WTC11 (cell line): ENCODE measurements at regions not wholly inside any gene's neighbourhood (a gene's known extent, or its start where the extent isn't known, plus 50 kb on each side); places are given as distances from the start of the nearest gene placed in this dataset.
"Not testable (repeated sequence)": the region's sequence is repeated elsewhere in the genome, so short reads cannot be mapped to it uniquely, and the experiment has no call there.

Experiments
- ATAC-seq: fragments of 200-7000 bp; cut with Tn5 transposase; 2 replicates; pipeline ENCODE4 v1.10.0; 2021; ENCODE audit warnings: mild to moderate bottlenecking, moderate library complexity
- CTCF ChIA-PET: fragments of 300-600 bp; sonication (Branson Sonifier 250); formaldehyde crosslinking; loops from one replicate; lab custom pipeline; 2021; ENCODE audit warnings: antibody characterized with exemption; lab: Charles Lee
- POLR2A ChIA-PET: fragments of 350-600 bp; sonication (Branson Sonifier 250); formaldehyde crosslinking; loops from one replicate; lab custom pipeline; 2021; ENCODE audit warnings: antibody characterized with exemption; lab: Charles Lee
- DNase-seq: peaks from one replicate; pipeline ENCODE4 v3.0.0; 2021; ENCODE audit warnings: low spot score
- H3K27ac Mint-ChIP-seq: 2 replicates; pipeline ENCODE4 v1.8.0; 2021; ENCODE audit warnings: mixed read lengths
- H3K27me3 Mint-ChIP-seq: 2 replicates; pipeline ENCODE4 v1.8.0; 2021; ENCODE audit warnings: low read depth, mild to moderate bottlenecking, moderate library complexity, mixed read lengths
- H3K36me3 Mint-ChIP-seq: 2 replicates; pipeline ENCODE4 v1.8.0; 2021; ENCODE audit warnings: mixed read lengths
- H3K4me1 Mint-ChIP-seq: 2 replicates; pipeline ENCODE4 v1.8.0; 2022; ENCODE audit warnings: mixed read lengths
- H3K4me3 Mint-ChIP-seq: 2 replicates; pipeline ENCODE4 v1.8.0; 2021; ENCODE audit warnings: mild to moderate bottlenecking, moderate library complexity, mixed read lengths
- H3K9me3 Mint-ChIP-seq: 2 replicates; pipeline ENCODE4 v1.8.0; 2021; ENCODE audit warnings: mixed read lengths
- E2F1 ChIP-seq: sonication (generic); formaldehyde crosslinking; IDR thresholded peaks from 2 replicates; pipeline ENCODE4 v1.8.0; 2022; ENCODE audit warnings: mild to moderate bottlenecking, missing genetic modification reagents
- FOXK1 ChIP-seq: sonication (generic); formaldehyde crosslinking; IDR thresholded peaks from 2 replicates; pipeline ENCODE4 v1.8.0; 2022; ENCODE audit warnings: mild to moderate bottlenecking, moderate library complexity, missing genetic modification reagents
- IRF2 ChIP-seq: sonication (generic); formaldehyde crosslinking; IDR thresholded peaks from 2 replicates; pipeline ENCODE4 v1.8.0; 2022; ENCODE audit warnings: low read depth, missing genetic modification reagents, borderline replicate concordance
- ZBTB43 ChIP-seq: sonication (generic); formaldehyde crosslinking; IDR thresholded peaks from 2 replicates; pipeline ENCODE4 v1.8.1; 2023; ENCODE audit warnings: mild to moderate bottlenecking, missing genetic modification reagents
- ZNF317 ChIP-seq: sonication (generic); formaldehyde crosslinking; IDR thresholded peaks from 2 replicates; pipeline ENCODE4 v1.8.1; 2023; ENCODE audit warnings: low read depth, mild to moderate bottlenecking, moderate library complexity, missing genetic modification reagents, borderline replicate concordance
- ZNF416 ChIP-seq: fragments of 250-450 bp; sonication (Bioruptor Pico); IDR thresholded peaks from 2 replicates; pipeline ENCODE4 v1.9.0; 2021; ENCODE audit warnings: mild to moderate bottlenecking, inconsistent platforms
- TF ChIP-seq, protein P1 (sequence below): fragments of 250-450 bp; sonication (Bioruptor Pico); IDR thresholded peaks from 2 replicates; pipeline ENCODE4 v1.9.0; 2021; ENCODE audit warnings: moderate library complexity, mild to moderate bottlenecking, inconsistent platforms, borderline replicate concordance
- TF ChIP-seq, protein P2 (sequence below): sonication (generic); formaldehyde crosslinking; IDR thresholded peaks from 2 replicates; pipeline ENCODE4 v1.8.0; 2023; ENCODE audit warnings: missing genetic modification reagents, mild to moderate bottlenecking, borderline replicate concordance
- TF ChIP-seq, protein P3 (sequence below): sonication (generic); formaldehyde crosslinking; IDR thresholded peaks from 2 replicates; pipeline ENCODE4 v1.8.0; 2022; ENCODE audit warnings: mild to moderate bottlenecking, missing genetic modification reagents
- TF ChIP-seq, protein P4 (sequence below): sonication (generic); formaldehyde crosslinking; conservative IDR thresholded peaks from 2 replicates; pipeline ENCODE4 v1.8.1; 2022; ENCODE audit warnings: mild to moderate bottlenecking, missing genetic modification reagents
- TF ChIP-seq, protein P5 (sequence below): fragments of 250-450 bp; sonication (Bioruptor Pico); IDR thresholded peaks from 2 replicates; pipeline ENCODE4 v1.9.0; 2021; ENCODE audit warnings: mild to moderate bottlenecking, borderline replicate concordance
- TF ChIP-seq, protein P6 (sequence below): sonication (generic); formaldehyde crosslinking; IDR thresholded peaks from 2 replicates; pipeline ENCODE4 v1.8.0; 2022; ENCODE audit warnings: mild to moderate bottlenecking, missing genetic modification reagents

GRCh38 chr16:13483121-13483520 lies 436.8 kb upstream of the ERCC4 start:
- no peak for ATAC-seq
- Mint-ChIP-seq H3K4me1 (no peaks in the 10 kb centered on the region), H3K4me3 (no peak overlapping the region)
- CTCF ChIA-PET, result interaction anchor here (1.5 kb wide), 1 partner anchor 27 kb away, joined by 3 read pairs; no protein-coding TSS in a partner anchor
- TF ChIP-seq IRF2 (CRISPR knock-in tag) (no peak), ZBTB43 (CRISPR knock-in tag) (no peak), ZNF317 (no peak), ZNF416 (no peak), E2F1 (CRISPR knock-in tag) (no peak), FOXK1 (CRISPR knock-in tag) (no peak)
- TF ChIP-seq, protein P1, sequence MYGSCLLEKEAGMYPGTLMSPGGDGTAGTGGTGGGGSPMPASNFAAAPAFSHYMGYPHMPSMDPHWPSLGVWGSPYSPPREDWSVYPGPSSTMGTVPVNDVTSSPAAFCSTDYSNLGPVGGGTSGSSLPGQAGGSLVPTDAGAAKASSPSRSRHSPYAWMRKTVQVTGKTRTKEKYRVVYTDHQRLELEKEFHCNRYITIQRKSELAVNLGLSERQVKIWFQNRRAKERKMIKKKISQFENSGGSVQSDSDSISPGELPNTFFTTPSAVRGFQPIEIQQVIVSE (CRISPR knock-in tag), result no peak
- TF ChIP-seq, protein P2, sequence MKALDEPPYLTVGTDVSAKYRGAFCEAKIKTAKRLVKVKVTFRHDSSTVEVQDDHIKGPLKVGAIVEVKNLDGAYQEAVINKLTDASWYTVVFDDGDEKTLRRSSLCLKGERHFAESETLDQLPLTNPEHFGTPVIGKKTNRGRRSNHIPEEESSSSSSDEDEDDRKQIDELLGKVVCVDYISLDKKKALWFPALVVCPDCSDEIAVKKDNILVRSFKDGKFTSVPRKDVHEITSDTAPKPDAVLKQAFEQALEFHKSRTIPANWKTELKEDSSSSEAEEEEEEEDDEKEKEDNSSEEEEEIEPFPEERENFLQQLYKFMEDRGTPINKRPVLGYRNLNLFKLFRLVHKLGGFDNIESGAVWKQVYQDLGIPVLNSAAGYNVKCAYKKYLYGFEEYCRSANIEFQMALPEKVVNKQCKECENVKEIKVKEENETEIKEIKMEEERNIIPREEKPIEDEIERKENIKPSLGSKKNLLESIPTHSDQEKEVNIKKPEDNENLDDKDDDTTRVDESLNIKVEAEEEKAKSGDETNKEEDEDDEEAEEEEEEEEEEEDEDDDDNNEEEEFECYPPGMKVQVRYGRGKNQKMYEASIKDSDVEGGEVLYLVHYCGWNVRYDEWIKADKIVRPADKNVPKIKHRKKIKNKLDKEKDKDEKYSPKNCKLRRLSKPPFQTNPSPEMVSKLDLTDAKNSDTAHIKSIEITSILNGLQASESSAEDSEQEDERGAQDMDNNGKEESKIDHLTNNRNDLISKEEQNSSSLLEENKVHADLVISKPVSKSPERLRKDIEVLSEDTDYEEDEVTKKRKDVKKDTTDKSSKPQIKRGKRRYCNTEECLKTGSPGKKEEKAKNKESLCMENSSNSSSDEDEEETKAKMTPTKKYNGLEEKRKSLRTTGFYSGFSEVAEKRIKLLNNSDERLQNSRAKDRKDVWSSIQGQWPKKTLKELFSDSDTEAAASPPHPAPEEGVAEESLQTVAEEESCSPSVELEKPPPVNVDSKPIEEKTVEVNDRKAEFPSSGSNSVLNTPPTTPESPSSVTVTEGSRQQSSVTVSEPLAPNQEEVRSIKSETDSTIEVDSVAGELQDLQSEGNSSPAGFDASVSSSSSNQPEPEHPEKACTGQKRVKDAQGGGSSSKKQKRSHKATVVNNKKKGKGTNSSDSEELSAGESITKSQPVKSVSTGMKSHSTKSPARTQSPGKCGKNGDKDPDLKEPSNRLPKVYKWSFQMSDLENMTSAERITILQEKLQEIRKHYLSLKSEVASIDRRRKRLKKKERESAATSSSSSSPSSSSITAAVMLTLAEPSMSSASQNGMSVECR (CRISPR knock-in tag), result no peak
- TF ChIP-seq, protein P3, sequence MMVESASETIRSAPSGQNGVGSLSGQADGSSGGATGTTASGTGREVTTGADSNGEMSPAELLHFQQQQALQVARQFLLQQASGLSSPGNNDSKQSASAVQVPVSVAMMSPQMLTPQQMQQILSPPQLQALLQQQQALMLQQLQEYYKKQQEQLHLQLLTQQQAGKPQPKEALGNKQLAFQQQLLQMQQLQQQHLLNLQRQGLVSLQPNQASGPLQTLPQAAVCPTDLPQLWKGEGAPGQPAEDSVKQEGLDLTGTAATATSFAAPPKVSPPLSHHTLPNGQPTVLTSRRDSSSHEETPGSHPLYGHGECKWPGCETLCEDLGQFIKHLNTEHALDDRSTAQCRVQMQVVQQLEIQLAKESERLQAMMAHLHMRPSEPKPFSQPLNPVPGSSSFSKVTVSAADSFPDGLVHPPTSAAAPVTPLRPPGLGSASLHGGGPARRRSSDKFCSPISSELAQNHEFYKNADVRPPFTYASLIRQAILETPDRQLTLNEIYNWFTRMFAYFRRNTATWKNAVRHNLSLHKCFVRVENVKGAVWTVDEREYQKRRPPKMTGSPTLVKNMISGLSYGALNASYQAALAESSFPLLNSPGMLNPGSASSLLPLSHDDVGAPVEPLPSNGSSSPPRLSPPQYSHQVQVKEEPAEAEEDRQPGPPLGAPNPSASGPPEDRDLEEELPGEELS (CRISPR knock-in tag), result no peak
- TF ChIP-seq, protein P4, sequence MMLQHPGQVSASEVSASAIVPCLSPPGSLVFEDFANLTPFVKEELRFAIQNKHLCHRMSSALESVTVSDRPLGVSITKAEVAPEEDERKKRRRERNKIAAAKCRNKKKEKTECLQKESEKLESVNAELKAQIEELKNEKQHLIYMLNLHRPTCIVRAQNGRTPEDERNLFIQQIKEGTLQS (CRISPR knock-in tag), result no peak
- TF ChIP-seq, protein P5, sequence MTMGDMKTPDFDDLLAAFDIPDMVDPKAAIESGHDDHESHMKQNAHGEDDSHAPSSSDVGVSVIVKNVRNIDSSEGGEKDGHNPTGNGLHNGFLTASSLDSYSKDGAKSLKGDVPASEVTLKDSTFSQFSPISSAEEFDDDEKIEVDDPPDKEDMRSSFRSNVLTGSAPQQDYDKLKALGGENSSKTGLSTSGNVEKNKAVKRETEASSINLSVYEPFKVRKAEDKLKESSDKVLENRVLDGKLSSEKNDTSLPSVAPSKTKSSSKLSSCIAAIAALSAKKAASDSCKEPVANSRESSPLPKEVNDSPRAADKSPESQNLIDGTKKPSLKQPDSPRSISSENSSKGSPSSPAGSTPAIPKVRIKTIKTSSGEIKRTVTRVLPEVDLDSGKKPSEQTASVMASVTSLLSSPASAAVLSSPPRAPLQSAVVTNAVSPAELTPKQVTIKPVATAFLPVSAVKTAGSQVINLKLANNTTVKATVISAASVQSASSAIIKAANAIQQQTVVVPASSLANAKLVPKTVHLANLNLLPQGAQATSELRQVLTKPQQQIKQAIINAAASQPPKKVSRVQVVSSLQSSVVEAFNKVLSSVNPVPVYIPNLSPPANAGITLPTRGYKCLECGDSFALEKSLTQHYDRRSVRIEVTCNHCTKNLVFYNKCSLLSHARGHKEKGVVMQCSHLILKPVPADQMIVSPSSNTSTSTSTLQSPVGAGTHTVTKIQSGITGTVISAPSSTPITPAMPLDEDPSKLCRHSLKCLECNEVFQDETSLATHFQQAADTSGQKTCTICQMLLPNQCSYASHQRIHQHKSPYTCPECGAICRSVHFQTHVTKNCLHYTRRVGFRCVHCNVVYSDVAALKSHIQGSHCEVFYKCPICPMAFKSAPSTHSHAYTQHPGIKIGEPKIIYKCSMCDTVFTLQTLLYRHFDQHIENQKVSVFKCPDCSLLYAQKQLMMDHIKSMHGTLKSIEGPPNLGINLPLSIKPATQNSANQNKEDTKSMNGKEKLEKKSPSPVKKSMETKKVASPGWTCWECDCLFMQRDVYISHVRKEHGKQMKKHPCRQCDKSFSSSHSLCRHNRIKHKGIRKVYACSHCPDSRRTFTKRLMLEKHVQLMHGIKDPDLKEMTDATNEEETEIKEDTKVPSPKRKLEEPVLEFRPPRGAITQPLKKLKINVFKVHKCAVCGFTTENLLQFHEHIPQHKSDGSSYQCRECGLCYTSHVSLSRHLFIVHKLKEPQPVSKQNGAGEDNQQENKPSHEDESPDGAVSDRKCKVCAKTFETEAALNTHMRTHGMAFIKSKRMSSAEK (CRISPR knock-in tag), result no peak
- TF ChIP-seq, protein P6, sequence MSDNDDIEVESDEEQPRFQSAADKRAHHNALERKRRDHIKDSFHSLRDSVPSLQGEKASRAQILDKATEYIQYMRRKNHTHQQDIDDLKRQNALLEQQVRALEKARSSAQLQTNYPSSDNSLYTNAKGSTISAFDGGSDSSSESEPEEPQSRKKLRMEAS (CRISPR knock-in tag), result no peak
- TF ChIP-seq, all 79 proteins: peak for 0
- POLR2A ChIA-PET, result no interaction called here
- Mint-ChIP-seq H3K9me3 (peaks cover 24% of the 10 kb centered on the region), H3K36me3 (peaks cover 10% of the 10 kb centered on the region), H3K27ac (no peak overlapping the region), H3K27me3 (no peaks in the 10 kb centered on the region)
- no peak for DNase-seq

GRCh38 chr16:13489416-13489815 lies 430.5 kb upstream of the ERCC4 start:
- ATAC-seq, DNase-seq, H3K36me3 Mint-ChIP-seq, H3K4me3 Mint-ChIP-seq, CTCF ChIA-PET, H3K4me1 Mint-ChIP-seq, H3K27me3 Mint-ChIP-seq, H3K27ac Mint-ChIP-seq: not testable (repeated sequence)
- H3K9me3 Mint-ChIP-seq, result peaks cover 22% of the 10 kb centered on the region
- POLR2A ChIA-PET, result interaction anchor here (0.6 kb wide), 1 partner anchor 284 kb away, joined by 4 read pairs; no protein-coding TSS in a partner anchor
